BLaER1 (cell line): ENCODE measurements at regions not wholly inside any gene's neighbourhood (a gene's known extent, or its start where the extent isn't known, plus 50 kb on each side); places are given as distances from the start of the nearest gene placed in this dataset.
A peak's percentile ranks its signal among the peaks of the same experiment; 100 is the strongest.

Experiments used
- H3K27ac ChIP-seq: shearing (Covaris generic); formaldehyde crosslinking; 2 replicates; pipeline ENCODE4 v1.8.1; 2022
- H3K27me3 ChIP-seq: shearing (Covaris generic); formaldehyde crosslinking; 2 replicates; pipeline ENCODE4 v1.8.1; 2022
- H3K36me3 ChIP-seq: shearing (Covaris generic); formaldehyde crosslinking; 2 replicates; pipeline ENCODE4 v1.8.1; 2022
- H3K4me1 ChIP-seq: shearing (Covaris generic); formaldehyde crosslinking; 2 replicates; pipeline ENCODE4 v1.8.1; 2022
- H3K4me2 ChIP-seq: shearing (Covaris generic); formaldehyde crosslinking; 2 replicates; pipeline ENCODE4 v1.8.1; 2022
- H3K4me3 ChIP-seq: shearing (Covaris generic); formaldehyde crosslinking; 2 replicates; pipeline ENCODE4 v1.8.1; 2022
- H3K9ac ChIP-seq: shearing (Covaris generic); formaldehyde crosslinking; 2 replicates; pipeline ENCODE4 v1.8.1; 2022
- H3K9me3 ChIP-seq: shearing (Covaris generic); formaldehyde crosslinking; 2 replicates; pipeline ENCODE4 v1.8.1; 2022
- H4K20me1 ChIP-seq: shearing (Covaris generic); formaldehyde crosslinking; 2 replicates; pipeline ENCODE4 v1.8.1; 2022
- Cebpa-rat ChIP-seq: shearing (Covaris generic); IDR thresholded peaks from 2 replicates; pipeline ENCODE4 v1.8.1; 2022

DNA sequence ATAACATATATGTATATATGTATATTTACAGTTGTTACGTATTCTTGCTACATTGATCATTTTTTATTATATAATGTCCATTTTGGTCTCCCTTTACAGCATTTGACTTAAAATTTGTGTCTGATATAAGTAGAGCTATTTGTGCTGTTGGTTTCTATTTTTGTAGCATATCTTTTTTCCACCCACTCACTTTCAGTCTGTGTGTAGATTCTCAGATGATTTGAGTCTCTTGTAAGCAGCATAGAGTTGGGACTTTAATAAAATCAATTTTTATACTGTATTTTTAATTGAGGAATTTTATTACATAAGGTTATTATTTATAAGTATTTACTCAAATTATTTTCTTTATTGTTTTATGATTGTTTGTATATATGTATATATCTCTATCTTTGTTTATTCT, 1293.7 kb downstream of the TMEM121 start:
- TF ChIP-seq Cebpa-rat = no peak
- Histone ChIP-seq H3K4me1 (peaks cover 10% of the 10 kb centered on the region; the same call in 1 of the 2 replicates), H3K27ac (no peak overlapping the region), H3K36me3 (no peaks in the 10 kb centered on the region), H3K4me2 (no peak overlapping the region), H4K20me1 (no peaks in the 10 kb centered on the region), H3K9ac (no peak overlapping the region), H3K9me3 (no peaks in the 10 kb centered on the region), H3K4me3 (no peak overlapping the region), H3K27me3 (no peaks in the 10 kb centered on the region)

DNA sequence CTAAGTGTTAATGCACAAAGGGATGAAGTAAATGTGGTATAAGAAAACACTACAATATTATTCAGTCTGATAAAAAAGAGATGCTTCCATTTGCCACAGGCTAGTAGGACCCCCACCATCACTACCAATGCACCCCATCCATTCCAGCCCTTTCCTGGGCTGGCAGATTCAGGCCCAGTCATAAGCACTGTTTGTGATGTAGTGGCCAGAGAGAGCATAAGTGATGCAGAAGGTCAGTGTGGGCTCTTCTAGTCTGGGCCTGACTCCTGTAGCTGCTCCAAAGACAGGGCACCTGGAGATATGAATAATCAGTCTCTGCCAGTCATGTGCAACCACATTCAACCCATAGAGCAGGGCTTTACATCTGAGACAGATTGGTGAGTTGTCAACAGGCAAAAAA, 1294.7 kb downstream of the TMEM121 start:
- H3K4me2 ChIP-seq = no peak overlapping the region
- no peaks in the 10 kb centered on the region for H4K20me1 ChIP-seq
- peaks cover 14% of the 10 kb centered on the region for H3K4me1 ChIP-seq
- no peaks in the 10 kb centered on the region for H3K27me3 ChIP-seq
- H3K9ac ChIP-seq = no peak overlapping the region
- H3K9me3 ChIP-seq = no peaks in the 10 kb centered on the region
- TF ChIP-seq Cebpa-rat = no peak
- no peak overlapping the region for H3K4me3 ChIP-seq
- no peak overlapping the region for H3K27ac ChIP-seq
- H3K36me3 ChIP-seq = no peaks in the 10 kb centered on the region

DNA sequence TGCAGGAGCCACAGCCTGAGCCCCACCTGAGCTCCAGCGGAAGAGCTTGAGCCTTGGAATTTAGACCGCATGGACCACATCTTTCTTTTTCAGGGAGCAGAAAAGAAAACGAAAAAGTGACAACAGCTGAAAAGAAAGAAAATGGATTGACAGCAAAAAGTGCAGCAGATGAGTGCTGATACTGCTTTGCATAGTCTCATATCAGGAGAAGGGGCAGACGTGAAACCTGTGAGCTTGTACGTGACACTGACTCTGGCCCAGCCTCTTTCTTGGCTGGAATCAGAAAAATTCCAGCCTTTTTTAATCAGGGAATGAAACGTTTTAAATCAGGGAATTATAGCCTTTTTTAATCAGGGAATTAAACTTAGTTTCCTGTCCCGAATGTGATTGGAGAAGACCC, 1296.5 kb downstream of the TMEM121 start:
- H3K9me3 ChIP-seq = no peaks in the 10 kb centered on the region
- no peak for TF ChIP-seq Cebpa-rat
- H3K4me1 ChIP-seq = peaks cover 24% of the 10 kb centered on the region
- H3K27me3 ChIP-seq = no peaks in the 10 kb centered on the region
- no peaks in the 10 kb centered on the region for H3K36me3 ChIP-seq
- H3K4me3 ChIP-seq = no peak overlapping the region
- no peak overlapping the region for H3K4me2 ChIP-seq
- no peak overlapping the region for H3K27ac ChIP-seq
- H4K20me1 ChIP-seq = no peaks in the 10 kb centered on the region
- no peak overlapping the region for H3K9ac ChIP-seq

DNA sequence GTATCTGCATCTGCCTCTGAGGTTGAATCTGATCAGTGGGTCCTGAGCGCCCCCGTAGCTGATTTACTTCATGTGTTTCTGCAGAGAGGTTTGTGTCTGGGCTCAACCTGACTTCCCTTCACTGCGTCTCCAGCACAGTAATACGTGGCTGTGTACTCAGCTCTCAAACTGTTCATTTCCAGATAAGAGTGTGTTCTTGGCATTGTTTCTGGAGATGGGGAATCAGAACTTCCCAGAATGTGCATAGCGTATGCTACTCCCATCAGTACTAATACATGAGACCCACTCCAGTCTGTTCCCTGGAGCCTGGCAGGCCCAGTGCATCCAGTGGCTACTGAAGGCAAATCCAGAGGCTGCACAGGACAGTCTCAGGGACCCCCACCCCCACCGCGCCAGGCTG, 1297.2 kb downstream of the TMEM121 start:
- H3K4me1 ChIP-seq = peaks cover 24% of the 10 kb centered on the region
- no peak for TF ChIP-seq Cebpa-rat
- H3K9me3 ChIP-seq = no peaks in the 10 kb centered on the region
- H3K27ac ChIP-seq = no peak overlapping the region
- no peaks in the 10 kb centered on the region for H4K20me1 ChIP-seq
- no peaks in the 10 kb centered on the region for H3K27me3 ChIP-seq
- H3K4me3 ChIP-seq = no peak overlapping the region
- no peak overlapping the region for H3K4me2 ChIP-seq
- H3K9ac ChIP-seq = no peak overlapping the region
- no peaks in the 10 kb centered on the region for H3K36me3 ChIP-seq

DNA sequence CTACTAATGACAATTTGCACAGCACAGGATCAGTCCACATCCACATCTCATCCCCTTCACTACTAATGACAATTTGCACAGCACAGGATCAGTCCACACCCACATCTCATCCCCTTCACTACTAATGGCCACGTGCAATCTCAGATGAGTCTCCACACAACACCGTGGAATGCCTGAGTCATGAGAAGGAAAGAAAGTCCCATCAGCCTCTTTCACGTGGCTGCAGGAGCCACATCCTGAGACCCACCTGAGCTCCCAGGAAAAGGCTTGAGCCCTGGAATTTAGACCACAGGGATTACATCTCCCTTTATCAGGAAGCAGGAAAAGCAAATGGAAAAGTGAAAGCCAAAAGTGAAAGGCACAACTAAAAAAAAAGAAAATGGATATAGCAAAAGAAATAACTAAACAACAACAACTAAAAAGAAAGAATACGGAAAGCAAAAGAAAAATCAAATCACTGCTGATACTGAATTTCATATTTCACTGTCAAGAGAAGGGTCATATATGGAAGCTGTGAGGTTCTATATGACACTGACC, 1300.5 kb downstream of the TMEM121 start:
- H3K9ac ChIP-seq = no peak overlapping the region
- no peaks in the 10 kb centered on the region for H4K20me1 ChIP-seq
- H3K36me3 ChIP-seq = no peaks in the 10 kb centered on the region
- H3K9me3 ChIP-seq = peaks cover 4% of the 10 kb centered on the region; the same call in 1 of the 2 replicates
- no peak overlapping the region for H3K4me3 ChIP-seq
- TF ChIP-seq Cebpa-rat = no peak
- H3K4me1 ChIP-seq = peaks cover 27% of the 10 kb centered on the region
- 0 out of 2 replicates have a peak overlapping the region, but pooled peaks have one; percentile 9 for H3K4me2 ChIP-seq
- no peaks in the 10 kb centered on the region for H3K27me3 ChIP-seq
- H3K27ac ChIP-seq = no peak overlapping the region

DNA sequence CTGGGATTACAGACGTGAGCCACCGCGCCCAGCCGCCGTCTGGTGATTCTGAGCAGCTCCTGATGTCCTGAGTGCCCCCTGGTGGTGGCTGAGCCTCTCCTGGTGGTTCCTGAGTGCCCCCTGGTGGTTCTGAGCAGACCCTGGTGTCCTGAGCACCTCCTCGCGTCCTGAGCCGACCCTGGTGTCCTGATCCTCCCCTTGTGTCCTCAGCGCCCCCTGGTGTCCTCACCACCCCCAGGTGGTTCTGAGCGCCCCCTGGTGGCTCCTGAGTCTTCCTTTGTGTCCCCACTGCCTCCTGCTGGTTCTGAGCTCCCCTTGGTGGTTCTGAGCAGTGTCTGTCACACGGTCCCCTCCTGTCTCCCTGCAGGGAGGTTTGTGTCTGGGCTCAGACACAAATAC, 1304.9 kb downstream of the TMEM121 start:
- no peak overlapping the region for H3K4me2 ChIP-seq
- no peak overlapping the region for H3K27ac ChIP-seq
- no peak overlapping the region for H3K9ac ChIP-seq
- TF ChIP-seq Cebpa-rat = no peak
- H3K27me3 ChIP-seq = no peaks in the 10 kb centered on the region
- H4K20me1 ChIP-seq = no peaks in the 10 kb centered on the region
- no peak overlapping the region for H3K4me3 ChIP-seq
- peaks cover 4% of the 10 kb centered on the region; the same call in 1 of the 2 replicates for H3K9me3 ChIP-seq
- peaks cover 20% of the 10 kb centered on the region for H3K4me1 ChIP-seq
- H3K36me3 ChIP-seq = no peaks in the 10 kb centered on the region

DNA sequence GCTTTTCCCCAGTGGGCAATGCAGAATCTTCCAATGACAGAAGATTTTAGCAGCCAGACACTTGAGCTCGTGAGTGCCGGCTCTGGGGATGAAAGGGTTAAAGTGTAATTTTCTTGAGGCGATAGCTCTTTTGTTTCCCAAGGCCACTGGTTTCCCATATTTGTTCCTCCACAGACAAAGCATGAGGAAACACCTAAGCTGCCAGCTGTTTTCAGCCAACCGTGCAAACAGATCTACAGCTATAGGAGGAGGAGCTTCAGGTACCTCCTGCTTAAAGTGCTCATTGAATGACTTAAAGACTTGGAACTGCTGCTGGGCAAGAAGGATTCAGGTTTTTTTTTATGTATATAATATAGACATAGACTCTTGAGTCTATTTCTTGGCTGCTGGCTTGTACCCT, 1311.5 kb downstream of the TMEM121 start:
- peak overlapping the region; percentile 56 for H3K4me2 ChIP-seq
- H3K9me3 ChIP-seq = no peaks in the 10 kb centered on the region
- H3K9ac ChIP-seq = no peak overlapping the region
- H3K4me1 ChIP-seq = peaks cover 45% of the 10 kb centered on the region
- no peak overlapping the region for H3K27ac ChIP-seq
- TF ChIP-seq Cebpa-rat = no peak
- no peaks in the 10 kb centered on the region for H4K20me1 ChIP-seq
- H3K36me3 ChIP-seq = peaks cover 9% of the 10 kb centered on the region; the same call in 1 of the 2 replicates
- H3K4me3 ChIP-seq = no peak overlapping the region
- no peaks in the 10 kb centered on the region for H3K27me3 ChIP-seq

DNA sequence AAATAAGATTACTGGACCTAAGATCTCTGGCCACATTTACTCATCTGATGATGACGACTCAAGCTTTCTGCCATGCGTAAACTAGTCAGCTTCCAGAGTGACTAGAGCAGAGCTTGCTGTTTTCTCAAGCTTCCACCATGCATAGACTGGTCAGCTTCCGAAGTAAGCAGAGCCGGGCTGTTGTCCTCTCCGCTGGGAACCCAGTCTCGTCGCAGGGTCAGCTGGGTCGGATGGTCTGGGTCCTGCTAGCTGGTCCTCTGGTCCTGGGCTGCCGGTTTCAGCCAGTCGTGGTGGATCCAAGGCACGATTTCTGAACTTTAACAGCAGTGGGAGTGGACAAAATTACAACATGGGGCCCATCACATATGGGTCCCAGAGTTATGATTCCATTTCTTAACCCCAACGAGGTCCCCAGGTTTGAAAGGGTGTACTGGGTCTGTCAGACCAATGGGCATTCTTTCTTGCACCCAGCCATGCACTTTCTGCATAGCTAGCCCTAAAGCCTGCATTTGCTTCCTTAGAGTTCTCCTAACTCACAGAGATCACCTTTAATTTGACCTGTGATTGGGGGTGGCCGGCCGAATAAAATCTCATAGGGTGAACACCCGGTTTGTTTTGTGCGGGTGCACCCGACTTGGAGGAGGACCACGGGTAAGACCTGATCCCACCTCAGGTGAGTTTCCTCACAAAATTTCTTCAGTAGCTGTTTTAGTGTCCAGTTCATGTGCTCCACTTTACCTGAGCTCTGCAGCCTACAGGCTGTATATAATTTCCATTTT, 1312.8 kb downstream of the TMEM121 start:
- no peaks in the 10 kb centered on the region for H3K9me3 ChIP-seq
- peaks cover 56% of the 10 kb centered on the region for H3K4me1 ChIP-seq
- H4K20me1 ChIP-seq = no peaks in the 10 kb centered on the region
- H3K9ac ChIP-seq = no peak overlapping the region
- H3K27ac ChIP-seq = no peak overlapping the region
- H3K4me2 ChIP-seq = no peak overlapping the region
- peaks cover 9% of the 10 kb centered on the region; the same call in 1 of the 2 replicates for H3K36me3 ChIP-seq
- no peak for TF ChIP-seq Cebpa-rat
- H3K4me3 ChIP-seq = no peak overlapping the region
- H3K27me3 ChIP-seq = no peaks in the 10 kb centered on the region

DNA sequence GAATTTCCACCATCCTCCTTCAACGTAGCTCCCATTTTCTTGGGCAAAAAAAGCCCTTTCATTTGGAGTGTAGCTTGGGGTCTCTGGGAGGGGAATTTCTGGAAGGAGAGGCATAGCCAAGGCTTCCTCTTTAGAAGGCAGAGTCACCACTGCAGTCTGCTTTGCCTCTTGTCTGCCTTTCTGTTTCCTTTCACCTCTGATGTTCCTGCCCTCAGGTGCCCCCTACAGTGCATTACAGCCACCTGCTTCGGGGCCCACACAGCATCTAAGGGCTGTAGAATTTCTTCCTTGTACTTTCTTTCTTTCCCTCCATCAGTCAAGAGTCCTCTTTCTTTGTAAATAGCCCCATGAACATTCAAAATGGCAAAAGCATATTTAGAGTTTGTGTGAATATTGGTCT, 1313.9 kb downstream of the TMEM121 start:
- H4K20me1 ChIP-seq = no peaks in the 10 kb centered on the region
- no peak overlapping the region for H3K9ac ChIP-seq
- H3K9me3 ChIP-seq = no peaks in the 10 kb centered on the region
- H3K27me3 ChIP-seq = no peaks in the 10 kb centered on the region
- no peak overlapping the region for H3K27ac ChIP-seq
- no peak overlapping the region for H3K4me3 ChIP-seq
- H3K4me1 ChIP-seq = peaks cover 56% of the 10 kb centered on the region
- TF ChIP-seq Cebpa-rat = no peak
- peak overlapping the region; percentile 93; the same call in 1 of the 2 replicates for H3K4me2 ChIP-seq
- peaks cover 9% of the 10 kb centered on the region; the same call in 1 of the 2 replicates for H3K36me3 ChIP-seq

DNA sequence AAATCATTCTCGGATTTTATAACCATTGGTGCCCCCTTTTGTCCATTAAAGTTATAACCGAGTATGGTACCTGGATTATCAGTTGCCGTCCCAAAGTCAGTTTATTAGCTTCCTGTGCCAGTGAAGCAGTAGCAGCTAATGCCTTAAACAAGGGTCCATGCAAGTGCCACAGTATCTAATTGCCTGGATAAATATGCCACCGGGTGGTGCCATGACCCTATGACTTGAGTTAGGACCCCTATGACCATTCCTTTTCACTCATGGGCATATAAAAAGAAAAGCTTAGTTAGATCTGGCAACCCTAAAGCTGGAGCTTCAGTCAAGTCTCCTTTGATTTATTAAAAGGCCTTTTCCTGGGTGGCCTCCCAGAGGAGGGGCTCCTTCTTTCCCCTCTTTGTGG, 1314.6 kb downstream of the TMEM121 start:
- Histone ChIP-seq H3K9me3 (no peaks in the 10 kb centered on the region), H3K9ac (no peak overlapping the region), H3K27ac (peak overlapping the region; percentile 99; the same call in 1 of the 2 replicates), H3K4me1 (peaks cover 56% of the 10 kb centered on the region), H3K36me3 (peaks cover 9% of the 10 kb centered on the region; the same call in 1 of the 2 replicates), H3K4me2 (peak overlapping the region; percentile 93), H3K4me3 (no peak overlapping the region), H4K20me1 (no peaks in the 10 kb centered on the region), H3K27me3 (no peaks in the 10 kb centered on the region)
- TF ChIP-seq Cebpa-rat = no peak
